ENCODE measurements at regions not wholly inside any gene's neighbourhood (a gene's known extent, or its start where the extent isn't known, plus 50 kb on each side); places are given as distances from the start of the nearest gene placed in this dataset.

GRCh38 chrX:20454117-20454516 lies 187.4 kb upstream of the RPS6KA3 start:
- ATAC-seq (no peak), DNase-seq (no peak), FAIRE-seq (no peak)
- no peak overlapping the region for H3K27ac ChIP-seq
- intact Hi-C loops (cut with DNase I): no loop called here
- no peaks in the 10 kb centered on the region for H3K9me3 ChIP-seq
- no peak for TF ChIP-seq CTCF (IDR thresholded peaks at IDR 0.05)
- H3K36me3 ChIP-seq: no peaks in the 10 kb centered on the region
- 46 to 75% methylated on average over 3 of the region's 3 CpGs for WGBS, 2 donors
- no peaks in the 10 kb centered on the region for H3K4me1 ChIP-seq
- H3K4me3 ChIP-seq: no peak overlapping the region
- peaks cover 0 to 11% (median 3%) of the 10 kb centered on the region in 4 donors for H3K27me3 ChIP-seq

- no peaks in the 10 kb centered on the region for H3K4me1 ChIP-seq
- H3K36me3 ChIP-seq: no peaks in the 10 kb centered on the region
- no peak overlapping the region for H3K27ac ChIP-seq
- ATAC-seq: no peak
- no peak for DNase-seq
- no peak overlapping the region for H3K4me3 ChIP-seq
- no peak for TF ChIP-seq CTCF (IDR thresholded peaks at IDR 0.05)
- no peak for FAIRE-seq
- WGBS, 2 donors: 52 to 67% methylated on average over 4 of the region's 4 CpGs
- H3K9me3 ChIP-seq: no peaks in the 10 kb centered on the region
- intact Hi-C loops (cut with DNase I): no loop called here
- H3K27me3 ChIP-seq: peaks cover 0 to 11% (median 0%) of the 10 kb centered on the region in 4 donors
Measured at GRCh38 chrX:20452487-20452886, 185.8 kb upstream of the RPS6KA3 start.

- FAIRE-seq: no peak
- Histone ChIP-seq H3K4me1 (no peaks in the 10 kb centered on the region), H3K4me3 (no peak overlapping the region), H3K9me3 (no peaks in the 10 kb centered on the region), H3K27ac (no peak overlapping the region), H3K27me3 (peaks cover 0 to 9% (median 0%) of the 10 kb centered on the region in 4 donors), H3K36me3 (no peaks in the 10 kb centered on the region)
- 25 to 56% methylated on average over 2 of the region's 2 CpGs for WGBS, 2 donors
- no peak for ATAC-seq
- intact Hi-C loops (cut with DNase I): no loop called here
- DNase-seq: no peak
- TF ChIP-seq CTCF (IDR thresholded peaks at IDR 0.05): no peak
Measured at GRCh38 chrX:20451929-20452328, 185.2 kb upstream of the RPS6KA3 start.

GRCh38 chrX:20445109-20445508 lies 178.4 kb upstream of the RPS6KA3 start:
- Histone ChIP-seq H3K4me3 (no peak overlapping the region), H3K9me3 (no peaks in the 10 kb centered on the region), H3K27ac (no peak overlapping the region), H3K4me1 (no peaks in the 10 kb centered on the region), H3K36me3 (no peaks in the 10 kb centered on the region), H3K27me3 (peaks cover 0 to 9% (median 0%) of the 10 kb centered on the region in 4 donors)
- ATAC-seq: no peak
- no peak for TF ChIP-seq CTCF (IDR thresholded peaks at IDR 0.05)
- 51 to 71% methylated on average over 2 of the region's 2 CpGs for WGBS, 2 donors
- no peak for DNase-seq
- no peak for FAIRE-seq
- intact Hi-C loops (cut with DNase I): loop anchor here in 1 of 3 donors (10.0 kb wide), 1 partner anchor 180 kb away; the partner anchor contains the start of gene RPS6KA3

GRCh38 chrX:20442597-20442996 lies 175.9 kb upstream of the RPS6KA3 start:
- Histone ChIP-seq H3K9me3 (no peaks in the 10 kb centered on the region), H3K4me1 (no peaks in the 10 kb centered on the region), H3K36me3 (no peaks in the 10 kb centered on the region), H3K27me3 (peaks cover 0 to 9% (median 0%) of the 10 kb centered on the region in 4 donors), H3K27ac (no peak overlapping the region), H3K4me3 (no peak overlapping the region)
- DNase-seq (peak; percentile 59 to 91 (median 78)), ATAC-seq (peak; percentile 69 to 99 (median 94)), FAIRE-seq (peak; percentile 32)
- intact Hi-C loops (cut with DNase I): loop anchor here in 2 of 3 donors (5.0 to 10.0 kb wide), 2 partner anchors 178 to 185 kb away; partner anchors contain the start of gene RPS6KA3 (in 1 of the 2)
- TF ChIP-seq CTCF (IDR thresholded peaks at IDR 0.05): peak; percentile 52 to 66 (median 58)
- 23 to 32% methylated on average over 3 of the region's 3 CpGs for WGBS, 2 donors
